Inflammatory macrophage treated with lipopolysaccharide for 4 hours (primary cell): ENCODE measurements at regions not wholly inside any gene's neighbourhood (a gene's known extent, or its start where the extent isn't known, plus 50 kb on each side); places are given as distances from the start of the nearest gene placed in this dataset.

Source experiments
- DNase-seq: peaks from one replicate; pipeline ENCODE4 v3.0.0-alpha.2; 2020

DNA sequence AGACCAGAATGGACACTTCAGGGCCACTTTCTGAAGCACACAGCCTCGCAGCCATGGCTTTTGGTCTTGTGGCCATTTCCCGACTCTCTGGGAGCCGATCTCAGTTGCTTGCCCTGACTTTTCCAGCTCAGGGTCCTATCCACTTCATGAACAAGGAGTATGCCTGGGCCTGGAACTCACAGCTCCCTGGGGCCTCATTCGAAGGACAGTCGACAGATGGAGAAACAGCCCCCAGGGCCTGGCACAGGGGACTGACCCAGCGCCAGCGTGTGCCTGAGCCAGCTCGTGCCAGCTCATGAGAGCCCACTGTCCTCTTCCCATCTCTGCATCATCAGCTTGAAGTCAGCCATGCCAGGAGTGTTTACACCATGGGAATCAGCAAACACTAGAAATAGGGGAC, 134.6 kb upstream of the GPC1 start:
- no peak for DNase-seq

DNA sequence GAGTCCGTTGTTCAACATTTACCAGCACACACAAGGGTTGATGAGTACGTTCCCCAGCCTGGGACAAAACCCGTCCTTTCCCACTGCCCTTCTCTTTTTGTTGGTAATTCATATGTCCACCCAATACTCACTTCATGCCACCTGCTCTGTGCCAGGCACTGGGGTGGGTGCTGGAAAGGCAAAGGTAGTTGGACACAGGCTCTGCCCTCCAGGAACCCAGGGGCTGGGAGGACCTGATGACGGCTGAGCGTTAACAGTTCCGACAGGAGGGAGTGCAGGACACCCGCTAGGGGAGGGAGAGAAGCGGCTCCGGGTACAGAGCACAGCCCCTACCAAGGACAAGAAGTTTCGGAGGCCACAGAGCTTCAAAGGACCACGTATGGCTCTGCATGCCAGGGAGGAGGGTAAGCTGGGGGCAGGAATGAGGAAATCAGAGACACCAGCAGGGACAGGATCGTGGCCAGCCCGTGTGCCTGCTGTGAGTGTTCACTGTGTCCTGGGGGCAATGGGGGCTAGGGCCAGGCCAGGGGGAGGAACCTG, 134.1 kb upstream of the GPC1 start:
- no peak for DNase-seq

DNA sequence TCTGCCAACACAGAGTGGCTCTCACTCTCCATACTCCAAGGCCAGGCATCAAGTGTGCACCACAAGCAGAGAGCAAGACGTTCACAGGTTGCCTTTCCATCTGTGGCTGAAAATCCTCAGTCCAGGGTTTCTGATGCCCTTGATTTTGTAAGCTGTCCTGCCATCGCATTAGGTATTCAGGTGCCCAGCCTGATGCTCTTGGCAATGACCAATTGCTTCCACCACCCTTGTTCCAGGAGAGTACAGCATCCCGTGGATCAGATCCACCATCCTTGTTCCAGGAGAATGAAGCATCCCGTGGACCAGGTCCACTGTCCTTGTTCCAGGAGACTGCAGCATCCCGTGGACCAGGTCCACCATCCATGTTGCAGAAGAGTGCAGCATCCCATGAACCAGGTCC, 133.4 kb upstream of the GPC1 start:
- no peak for DNase-seq

DNA sequence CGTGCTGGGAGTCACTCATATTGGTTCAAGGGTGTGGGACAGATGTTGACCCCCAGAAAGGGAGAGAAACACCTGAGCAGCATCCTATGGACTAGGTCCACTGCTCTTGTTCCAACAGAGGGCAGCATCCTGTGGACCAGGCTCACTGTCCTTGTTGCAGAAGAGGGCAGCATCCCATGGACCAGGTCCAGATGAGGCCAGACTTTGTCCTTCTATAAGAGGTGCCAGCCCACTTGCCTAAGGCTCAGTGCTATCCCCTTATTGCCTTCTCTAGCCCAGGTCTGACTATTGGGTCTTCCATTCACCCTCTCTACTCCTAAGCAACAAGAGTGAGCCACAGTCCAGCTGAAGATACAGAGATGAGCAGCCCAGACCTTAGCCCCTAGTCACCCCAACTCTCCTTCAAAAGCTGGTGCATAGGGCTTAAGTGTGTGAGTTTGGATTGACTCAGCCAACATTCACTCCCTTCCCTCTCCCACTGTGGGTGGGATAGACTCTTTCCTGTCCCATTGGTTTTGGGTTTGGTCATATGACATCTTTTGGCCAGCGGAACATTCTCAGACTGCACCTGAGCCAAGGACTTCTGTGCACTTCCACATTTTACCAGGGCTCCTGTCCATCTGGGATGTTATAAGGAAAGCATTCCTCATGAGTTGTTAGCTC, 132.4 kb upstream of the GPC1 start:
- DNase-seq = no peak

DNA sequence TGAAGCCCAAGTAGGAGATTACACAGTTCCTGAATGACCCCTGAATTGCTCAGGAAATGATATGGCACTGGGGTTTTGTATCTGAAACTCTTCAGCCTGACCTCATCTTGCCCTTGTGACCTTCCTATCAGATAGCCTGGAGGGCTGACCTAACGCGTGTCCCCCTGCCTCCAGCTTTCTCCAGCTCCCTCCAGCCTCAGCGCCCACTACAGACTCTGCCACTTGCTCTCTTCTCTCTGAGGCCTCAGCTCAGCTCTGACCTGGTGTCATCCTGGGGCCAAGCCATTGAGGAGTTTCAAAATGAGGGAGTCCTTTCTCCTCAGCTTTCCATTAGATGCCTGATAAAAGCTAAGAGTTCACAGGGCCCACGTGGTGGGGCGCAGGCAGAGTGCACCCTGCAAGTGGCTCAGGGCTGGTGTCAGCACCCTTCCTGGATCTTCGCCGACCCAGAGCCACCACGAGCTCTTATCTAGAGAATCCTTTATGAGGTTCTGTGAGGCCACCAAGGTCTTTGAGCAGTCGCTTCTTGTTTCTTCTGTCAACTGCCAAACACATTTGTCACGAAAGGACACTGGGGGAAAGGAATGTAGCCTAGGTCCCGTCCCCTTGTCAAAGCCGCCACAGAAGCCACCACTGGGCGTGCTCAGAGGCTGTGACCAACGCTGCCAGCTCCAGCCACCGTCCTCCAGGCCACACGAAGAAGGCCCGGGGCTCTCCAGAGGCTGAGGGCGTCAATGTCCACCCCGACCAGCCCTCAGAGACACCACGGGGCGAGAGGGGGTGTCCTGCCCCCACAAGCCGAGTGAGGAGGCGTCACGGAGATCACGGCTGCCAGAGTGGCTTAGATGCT, 131.3 kb upstream of the GPC1 start:
- no peak for DNase-seq

DNA sequence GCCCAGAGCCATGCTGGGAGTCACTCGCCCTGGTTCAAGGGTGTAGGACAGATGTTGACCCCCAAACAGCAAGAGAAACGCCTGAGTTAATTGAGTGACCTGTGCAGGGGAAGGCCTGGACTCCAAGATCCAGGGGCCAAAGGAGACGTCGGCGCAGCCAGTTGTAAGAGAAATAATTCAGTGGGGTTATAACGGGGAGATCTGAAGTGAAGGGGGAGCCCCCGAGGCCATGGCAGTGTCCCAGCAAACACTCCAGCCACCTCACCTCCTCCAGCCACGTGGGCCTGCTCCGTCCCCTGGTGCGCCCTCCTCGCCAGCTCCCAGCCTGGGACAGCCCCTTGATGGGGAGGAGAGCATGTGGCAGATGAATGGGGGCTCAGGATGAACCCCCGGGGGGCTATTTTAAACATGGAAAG, 130.7 kb upstream of the GPC1 start:
- no peak for DNase-seq

DNA sequence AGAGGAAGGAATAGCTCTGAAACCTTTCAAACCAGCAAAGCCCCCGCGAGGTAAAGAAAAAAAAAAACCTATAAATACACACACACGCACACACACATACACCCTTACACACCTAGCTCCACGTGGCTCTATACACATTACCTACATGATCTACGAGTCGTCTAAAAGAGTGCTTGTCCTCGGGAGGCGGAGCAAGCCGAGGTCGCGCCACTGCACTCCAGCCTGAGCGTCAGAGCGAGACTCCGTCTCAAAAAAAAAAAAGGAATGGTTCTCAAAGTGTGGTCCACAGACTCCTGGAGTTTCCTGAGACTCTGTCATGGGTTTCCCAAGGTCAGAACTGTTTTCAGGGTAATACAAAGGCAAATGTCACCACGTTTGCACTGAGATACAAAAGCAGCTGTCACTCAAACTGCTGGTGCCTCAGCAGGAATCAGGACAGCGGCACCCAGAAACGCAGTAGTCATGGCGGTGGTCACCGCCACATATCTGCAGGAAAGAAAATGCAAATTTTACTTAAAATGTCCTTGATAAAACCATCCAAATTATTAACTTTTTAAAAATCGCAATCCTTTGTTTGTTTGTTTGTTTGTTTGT, 130.0 kb upstream of the GPC1 start:
- DNase-seq = no peak

DNA sequence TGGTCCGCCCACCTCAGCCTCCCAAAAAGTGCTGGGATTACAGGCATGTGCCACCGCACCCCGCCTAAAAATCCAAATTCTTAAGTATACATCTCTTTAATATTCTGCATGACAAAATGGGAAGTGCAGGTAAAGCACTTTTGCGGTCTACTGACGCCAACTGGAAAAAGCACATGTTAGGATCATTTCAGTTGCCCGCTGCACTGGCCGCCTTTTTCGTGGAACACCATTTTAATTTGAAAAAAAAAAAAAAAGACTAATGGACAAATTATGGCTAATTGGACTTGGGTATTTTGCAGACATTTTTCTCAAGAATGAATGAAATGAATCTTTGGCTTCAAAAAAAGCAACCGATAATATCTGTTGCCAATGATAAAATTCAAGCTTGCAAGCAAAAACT, 129.3 kb upstream of the GPC1 start:
- no peak for DNase-seq

DNA sequence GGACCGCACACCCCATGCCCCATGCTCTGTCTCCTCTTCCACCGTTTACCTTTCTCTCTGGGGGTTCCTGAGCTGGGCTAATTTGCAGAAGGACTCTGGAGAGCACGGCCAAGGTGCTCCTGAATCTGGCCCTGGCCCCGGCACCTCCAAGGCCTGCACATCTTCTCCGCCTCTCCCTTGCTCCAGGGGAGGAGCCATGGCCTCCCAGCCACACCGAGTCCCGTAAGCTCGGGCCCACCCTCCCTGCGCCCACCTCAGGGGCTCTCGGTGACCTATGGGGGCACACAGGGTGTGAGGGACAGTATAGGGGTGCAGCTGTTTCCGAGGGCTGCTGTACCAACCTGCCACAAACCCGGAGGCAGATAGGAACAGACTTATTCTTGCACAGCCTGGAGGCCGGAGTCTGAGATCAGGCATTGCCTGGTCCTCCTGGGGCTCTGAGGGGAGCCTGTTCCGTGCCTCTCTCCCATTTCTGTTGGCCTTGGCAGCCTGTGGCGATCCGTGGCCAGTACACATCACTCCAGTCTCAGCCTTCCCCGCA, 127.3 kb upstream of the GPC1 start:
- no peak for DNase-seq

DNA sequence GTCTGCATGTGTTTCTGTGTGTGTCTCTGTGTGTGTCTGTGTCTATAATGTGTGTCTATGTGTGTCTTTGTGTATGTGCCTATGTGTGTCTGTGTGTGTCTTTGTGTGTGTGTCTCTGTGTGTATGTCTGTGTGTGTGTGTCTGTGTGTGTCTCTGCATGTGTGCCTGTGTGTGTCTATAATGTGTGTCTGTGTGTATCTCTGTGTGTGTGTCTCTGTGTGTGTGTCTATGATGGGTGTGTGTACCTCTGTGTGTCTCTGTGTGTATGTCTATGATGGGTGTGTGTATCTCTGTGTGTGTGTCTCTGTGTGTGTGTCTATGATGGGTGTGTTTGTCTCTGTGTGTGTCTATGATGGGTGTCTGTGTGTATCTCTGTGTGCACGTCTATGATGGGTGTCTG, 126.2 kb upstream of the GPC1 start:
- no peak for DNase-seq

DNA sequence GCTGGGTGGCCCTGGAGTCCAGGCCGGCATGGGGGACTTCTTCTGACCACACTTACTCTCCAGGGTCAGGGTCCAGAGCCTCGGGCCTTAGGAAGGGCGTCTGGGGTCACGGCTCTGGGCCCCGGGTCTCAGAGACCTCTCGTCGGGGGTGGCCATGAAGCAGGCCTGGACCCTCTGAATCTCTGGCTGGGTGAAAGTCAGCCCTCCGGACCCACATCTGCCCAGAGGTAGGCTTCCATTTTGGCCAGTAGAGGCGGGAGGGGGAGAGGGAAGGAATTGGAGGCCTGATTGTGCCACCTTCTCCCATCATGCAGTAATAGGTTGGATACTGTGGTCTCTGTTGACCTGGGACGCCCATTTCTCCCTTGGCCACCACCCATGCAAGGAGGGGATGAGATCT, 125.3 kb upstream of the GPC1 start:
- DNase-seq = no peak

DNA sequence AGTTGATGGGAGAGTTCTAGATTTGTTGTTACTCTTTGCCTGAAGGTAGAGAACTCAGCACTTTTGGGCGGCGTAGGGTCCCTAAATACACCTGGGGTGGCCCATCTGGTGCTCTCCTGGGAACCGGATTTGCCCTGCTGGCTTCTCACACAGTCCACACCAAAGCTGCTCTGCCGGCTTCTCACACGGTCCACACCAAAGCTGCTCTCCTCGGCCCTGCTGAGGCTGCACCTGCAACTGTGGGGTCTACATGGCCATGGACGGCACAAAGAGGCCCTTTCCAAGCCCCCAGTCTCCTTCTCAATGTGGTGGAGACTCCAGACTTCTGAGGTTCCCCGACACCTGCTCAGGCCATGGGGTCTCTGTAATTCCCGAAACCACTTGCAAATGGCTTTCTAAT, 124.8 kb upstream of the GPC1 start:
- no peak for DNase-seq

DNA sequence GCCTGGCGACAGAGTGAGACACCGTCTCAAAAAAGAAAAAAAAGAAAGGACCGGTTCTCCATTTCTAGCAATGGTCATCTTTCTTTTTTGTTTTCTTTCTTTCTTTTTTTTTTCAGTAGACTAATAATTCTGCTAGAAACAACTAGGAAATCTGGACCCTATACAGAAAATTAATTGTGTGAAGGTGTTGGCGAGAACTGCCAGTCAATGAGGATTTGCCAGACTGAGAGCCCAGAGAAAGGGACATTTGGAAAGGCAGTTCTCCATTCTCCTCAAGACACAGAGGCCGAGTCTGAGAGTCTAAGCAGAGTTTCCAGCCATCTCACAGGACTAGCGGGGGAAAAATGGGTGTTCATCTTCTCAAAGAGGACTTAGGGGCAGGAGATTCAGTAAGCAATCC, 123.6 kb upstream of the GPC1 start:
- DNase-seq = no peak

DNA sequence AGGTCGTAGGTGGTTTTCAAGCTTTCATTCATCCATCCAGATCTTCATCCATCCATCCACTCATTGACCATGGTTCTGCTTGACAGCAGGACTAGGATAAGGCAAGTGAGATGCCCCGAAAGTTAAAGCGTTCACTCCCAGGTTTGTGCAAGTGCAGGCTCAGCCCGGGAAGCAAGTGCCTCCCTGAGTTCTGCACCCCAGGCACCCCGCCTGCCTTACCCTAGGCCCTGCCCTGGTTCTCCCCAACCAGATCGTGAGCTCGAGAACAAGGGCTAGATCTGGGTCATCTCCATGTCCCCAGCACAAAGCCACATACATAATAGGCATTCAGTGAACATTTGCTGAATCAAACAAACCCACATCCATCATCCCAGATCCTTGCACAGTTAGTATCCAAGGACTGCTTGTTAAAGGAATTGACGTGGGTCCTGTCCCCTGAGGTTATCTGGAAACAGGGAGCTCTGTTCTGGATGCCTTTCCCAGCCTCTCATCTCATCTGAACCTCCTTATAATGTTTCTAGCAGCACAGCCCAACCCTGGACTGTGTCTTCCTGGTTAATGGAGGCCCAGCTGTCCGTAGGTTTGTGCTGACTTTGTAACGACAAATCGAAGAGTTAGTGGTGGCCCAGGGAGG, 116.1 kb upstream of the GPC1 start:
- DNase-seq = no peak

DNA sequence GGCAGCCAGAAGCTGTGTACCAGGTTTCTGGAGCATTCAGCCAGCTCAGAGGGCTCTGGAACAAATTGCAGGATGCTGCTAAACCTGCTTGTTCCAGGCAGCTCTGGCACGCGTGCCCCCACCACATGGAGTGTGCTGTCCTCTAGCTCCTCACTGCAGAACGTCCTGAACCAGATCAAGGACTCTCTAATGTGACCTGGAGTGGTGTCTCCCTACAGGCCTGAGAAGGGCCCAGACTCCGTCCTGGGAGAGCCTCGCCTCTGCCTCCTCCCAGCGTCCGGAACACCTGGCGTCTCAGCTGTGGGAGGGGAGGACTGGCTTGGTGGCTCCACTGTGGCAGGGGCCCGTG, 115.6 kb upstream of the GPC1 start:
- DNase-seq = no peak

DNA sequence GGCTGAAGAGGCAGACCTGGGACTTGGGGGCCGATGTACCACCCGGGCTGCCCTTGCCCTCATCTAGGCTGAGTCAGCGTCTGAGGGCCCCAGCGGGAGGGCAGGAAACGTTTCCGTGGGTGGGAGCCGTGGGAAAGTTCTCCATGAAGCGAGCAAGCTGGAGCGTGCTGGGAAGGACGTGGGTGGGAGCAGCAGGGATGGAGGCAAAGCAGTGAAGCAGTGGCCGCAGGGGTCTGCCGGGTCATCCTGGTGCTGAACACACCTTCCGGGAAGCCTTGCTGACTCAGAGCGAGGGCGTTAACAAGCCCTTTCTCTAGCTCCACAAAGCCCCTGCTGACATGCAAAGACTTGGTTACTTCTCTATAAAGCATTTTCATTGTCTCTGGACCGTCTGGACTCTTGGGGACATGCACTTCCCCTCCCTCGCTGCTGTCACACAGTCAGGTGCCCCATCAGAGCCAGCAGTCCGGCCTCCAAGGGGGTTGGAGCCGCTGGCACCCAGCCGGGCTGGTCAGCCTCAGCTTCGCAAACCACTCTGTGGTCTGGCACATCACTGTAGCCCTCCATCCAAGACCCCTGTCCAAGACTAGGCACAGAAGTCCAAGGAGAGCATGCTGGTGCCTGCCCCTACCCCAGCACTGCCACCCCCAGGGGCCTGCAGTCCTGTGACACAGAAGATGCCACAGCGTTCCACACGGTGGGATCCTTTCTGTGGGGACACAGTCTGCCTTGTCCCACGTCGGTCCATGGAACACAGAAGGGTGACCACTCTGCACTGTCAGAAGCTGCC, 115.1 kb upstream of the GPC1 start:
- no peak for DNase-seq

DNA sequence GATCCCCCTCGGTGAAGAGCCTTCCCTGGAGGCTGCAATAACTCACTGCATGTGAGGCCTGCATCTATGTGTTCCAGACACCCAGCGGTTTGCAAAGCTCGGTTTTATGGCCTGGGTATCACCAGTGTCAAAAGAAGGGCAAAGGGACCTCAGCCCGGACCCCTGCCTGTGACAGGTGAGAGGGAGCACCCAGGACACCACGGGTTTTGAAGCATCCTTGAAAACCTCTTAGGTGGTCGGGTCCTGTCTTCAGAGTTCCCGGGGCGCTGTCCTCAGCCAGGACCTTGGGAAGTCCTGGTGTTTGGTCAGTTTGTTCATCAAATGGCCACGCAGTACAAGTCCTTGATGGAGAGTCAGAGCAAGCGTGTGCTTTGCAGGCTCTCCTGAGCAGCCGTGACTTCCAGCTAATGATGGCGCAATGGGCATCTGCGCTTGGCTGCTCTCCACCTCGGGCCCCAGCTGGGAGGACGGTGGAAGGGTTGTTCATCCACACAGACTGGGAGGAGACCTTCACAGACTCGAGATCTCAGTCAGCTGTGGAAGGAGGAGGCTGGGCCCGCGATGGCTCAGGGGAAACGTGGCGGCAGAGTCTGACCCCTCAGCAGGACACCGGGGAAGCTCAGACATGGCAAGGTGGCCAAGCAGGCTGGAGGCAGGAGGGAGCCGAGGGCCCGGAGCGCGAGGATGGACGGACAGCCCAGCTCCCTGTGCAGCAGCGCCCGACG, 113.1 kb upstream of the GPC1 start:
- DNase-seq = no peak

DNA sequence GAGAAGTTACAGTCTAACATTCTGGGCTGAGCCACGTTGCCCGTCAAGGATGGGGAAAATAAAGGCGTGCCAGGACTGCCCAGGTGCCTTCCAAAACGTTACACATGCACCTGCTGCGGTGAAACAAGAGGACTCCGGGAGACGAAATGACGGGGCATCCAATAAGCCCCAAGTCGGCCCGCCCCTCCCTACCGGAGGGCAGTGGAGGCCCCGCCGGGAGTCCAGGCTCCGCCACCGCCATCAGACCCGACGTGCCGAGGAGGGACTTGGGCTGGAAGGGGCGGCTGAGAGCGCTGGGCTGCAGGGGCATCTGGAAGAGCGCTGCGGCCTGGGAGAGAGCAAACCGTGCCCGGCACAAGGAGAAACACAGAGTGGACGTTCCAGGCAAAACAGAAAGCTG, 112.5 kb upstream of the GPC1 start:
- DNase-seq = no peak

DNA sequence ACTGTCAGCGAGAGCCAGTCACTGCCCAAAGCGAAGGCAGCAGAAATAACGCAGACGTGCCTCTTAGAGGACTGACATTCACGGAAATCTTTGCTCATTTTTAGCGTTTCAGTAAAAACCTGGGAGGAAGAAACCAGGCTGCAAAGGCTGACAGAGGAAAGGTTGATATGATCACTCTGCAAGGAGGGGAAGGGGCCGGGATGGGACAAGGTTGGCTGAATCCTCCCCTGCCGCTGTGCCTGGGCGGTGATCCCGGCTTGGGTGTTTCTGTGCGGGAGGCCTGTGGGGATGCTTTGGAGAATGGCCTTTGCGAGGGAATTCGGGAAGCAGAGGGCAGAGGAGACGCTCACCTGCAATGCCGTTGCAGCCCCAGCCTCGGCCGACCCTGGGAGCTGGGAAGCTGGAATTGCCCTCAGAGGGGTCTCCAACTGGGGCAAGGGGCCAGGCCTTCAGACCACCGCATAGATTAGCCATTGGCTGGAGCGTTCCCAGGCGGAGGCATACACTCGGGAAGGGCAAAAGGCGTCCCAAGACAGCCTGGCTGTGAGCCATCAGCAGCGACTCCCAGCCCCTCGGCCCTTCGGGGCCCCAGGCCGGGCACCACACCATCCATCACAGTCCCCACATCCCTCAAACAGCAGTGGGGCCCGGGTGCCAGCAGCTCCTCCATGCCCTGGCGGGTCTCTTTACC, 111.7 kb upstream of the GPC1 start:
- no peak for DNase-seq

DNA sequence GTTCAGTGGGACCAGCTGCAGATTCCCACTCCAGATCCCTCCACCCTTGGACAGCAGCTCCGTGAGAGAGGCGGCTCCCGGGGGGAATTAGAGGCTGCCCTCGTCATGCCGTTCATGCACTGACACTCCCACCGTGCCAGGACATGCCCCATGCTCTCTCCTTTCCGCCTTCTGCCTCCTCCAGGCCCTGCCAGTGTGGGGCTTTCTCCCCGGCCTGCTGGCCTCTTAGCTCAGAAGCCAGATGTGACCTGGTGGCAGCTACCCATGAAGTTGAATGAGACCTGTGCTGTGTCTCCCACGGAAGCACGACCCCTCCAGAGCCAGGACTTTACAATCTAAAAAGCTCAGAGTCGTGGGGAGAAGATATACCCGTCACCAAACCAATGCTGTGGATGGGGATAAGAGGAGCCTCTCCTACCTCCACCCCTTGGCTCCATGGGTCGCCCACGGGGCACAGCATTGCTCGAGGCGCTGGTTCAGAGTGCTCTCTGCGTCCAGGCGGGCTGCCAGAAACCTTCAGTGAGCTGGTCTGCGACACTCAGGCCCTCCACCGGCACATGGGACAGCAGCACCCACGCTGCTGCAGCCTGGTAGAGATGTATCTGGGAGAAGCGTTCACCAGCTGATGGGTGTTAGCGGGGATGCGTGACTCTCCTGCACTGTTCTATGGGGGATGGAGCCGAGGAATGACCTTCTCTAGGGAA, 111.0 kb upstream of the GPC1 start:
- DNase-seq = no peak
